ENCODE measurements at regions not wholly inside any gene's neighbourhood (a gene's known extent, or its start where the extent isn't known, plus 50 kb on each side); places are given as distances from the start of the nearest gene placed in this dataset.
A peak's percentile ranks its signal among the peaks of the same experiment; 100 is the strongest.
"Not testable (repeated sequence)": the region's sequence is repeated elsewhere in the genome, so short reads cannot be mapped to it uniquely, and the experiment has no call there.

GRCh38 chr13:50131920-50132903 lies 117.0 kb downstream of the KCNRG start:
- peak; percentile 33 to 39 for DNase-seq

- DNase-seq: no peak
These were observed 117.7 kb downstream of the KCNRG start for GRCh38 chr13:50132904-50133357.

DNA sequence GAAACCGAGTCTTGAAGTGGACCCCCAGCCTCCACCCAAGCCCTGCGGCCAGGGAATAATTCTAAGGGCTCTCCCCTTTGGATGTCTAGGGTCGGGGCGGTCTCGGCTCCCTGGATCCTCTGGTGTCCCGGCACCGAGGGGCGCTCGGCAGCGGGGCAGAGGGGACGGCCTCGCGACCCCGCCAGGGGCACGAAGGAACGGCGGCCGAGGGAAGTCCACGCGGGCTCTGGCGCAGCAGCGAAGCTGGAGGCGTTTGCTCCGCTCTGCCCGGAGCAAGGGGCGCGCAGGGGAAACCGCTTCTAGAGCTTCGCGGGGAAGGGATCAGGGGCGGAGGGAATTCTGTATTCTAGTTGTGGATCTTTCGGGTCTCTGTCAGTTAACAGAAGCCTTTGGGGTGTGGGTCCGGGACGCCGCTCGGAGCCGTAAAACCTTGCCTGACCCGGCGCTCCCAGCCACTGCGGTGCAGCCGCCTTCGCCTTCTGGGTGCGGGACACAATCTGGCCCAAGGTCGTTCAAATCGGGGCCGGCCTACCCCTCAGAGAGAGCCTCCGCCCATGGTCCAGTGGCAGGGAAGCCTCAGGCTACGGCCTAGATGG lies 118.2 kb downstream of the KCNRG start:
- no peak for DNase-seq

GRCh38 chr13:50136226-50136625 lies 121.0 kb downstream of the KCNRG start:
- DNase-seq: no peak

DNA sequence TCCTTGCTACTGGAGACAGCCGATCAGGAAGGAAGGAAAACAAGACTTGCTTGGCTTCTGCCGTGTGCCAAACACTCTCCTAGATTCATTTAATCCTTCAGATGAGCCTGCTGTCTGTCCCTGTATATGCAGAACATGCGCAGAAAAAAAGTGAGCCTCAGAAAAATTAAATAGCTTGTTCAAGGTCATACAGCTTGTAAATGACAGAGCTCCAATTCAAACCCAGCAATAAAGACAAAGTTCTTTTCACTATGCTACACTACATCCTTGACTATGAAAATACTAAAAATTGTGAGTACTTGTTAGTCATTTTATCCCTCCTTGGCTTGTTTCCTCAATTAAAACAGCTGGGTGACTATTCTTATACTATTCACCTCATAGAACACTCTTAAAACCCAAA lies 121.4 kb downstream of the KCNRG start:
- no peak for DNase-seq

DNA sequence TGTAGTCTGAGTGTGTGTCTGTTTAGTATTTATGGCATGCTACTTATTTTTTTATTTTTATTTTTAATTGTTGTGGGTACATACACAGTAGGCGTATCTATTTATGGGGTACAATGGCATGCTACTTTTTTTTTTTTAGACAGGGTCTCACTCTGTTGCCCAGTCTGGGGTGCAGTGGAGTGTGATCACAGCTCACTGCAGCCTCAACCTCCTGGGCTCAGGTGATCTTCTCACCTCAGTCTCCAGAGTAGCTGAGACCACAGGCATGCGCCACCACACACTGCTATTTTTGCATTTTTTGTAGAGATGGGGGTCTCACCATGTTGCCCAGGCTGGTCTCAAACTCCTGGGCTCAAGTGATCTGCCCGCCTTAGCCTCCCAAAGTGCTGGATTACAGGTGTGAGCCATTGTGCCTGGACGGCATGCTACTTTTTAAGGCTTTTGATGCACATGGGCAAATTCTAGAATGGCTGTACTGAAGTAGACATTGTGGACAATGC lies 124.2 kb downstream of the KCNRG start:
- not testable (repeated sequence) for DNase-seq

- DNase-seq: no peak
These were observed 124.9 kb downstream of the KCNRG start for GRCh38 chr13:50140153-50140552.

- DNase-seq: no peak
These were observed 125.5 kb downstream of the KCNRG start for GRCh38 chr13:50140581-50141374.

DNA sequence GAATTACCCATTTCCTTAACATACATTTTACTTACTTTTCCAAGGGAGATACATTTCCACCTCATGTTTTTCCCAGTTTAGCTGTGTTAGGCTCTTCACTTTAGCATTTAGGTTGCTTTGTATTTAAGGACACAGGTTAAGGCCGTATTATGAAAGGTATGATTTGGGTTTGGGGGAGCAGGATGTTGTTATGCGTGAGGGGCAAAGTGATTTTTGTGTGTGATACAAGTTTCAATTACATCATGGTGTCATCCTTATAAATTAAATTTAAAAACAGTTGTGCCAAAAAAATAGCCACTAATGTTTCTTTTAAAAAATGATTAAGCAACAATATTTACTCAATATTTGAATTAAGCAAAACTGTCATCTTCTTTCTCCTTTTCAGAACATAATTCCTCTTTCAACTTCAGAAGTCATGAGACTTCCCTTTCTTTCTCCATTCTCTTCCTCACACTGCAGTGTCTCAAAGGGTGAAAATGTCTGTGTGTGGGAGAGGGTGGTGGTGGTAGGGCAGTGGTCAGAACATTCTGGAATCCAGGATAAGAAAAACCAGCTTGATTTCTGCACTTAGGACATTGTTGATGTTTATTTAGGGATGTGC lies 126.2 kb downstream of the KCNRG start:
- DNase-seq: no peak

DNA sequence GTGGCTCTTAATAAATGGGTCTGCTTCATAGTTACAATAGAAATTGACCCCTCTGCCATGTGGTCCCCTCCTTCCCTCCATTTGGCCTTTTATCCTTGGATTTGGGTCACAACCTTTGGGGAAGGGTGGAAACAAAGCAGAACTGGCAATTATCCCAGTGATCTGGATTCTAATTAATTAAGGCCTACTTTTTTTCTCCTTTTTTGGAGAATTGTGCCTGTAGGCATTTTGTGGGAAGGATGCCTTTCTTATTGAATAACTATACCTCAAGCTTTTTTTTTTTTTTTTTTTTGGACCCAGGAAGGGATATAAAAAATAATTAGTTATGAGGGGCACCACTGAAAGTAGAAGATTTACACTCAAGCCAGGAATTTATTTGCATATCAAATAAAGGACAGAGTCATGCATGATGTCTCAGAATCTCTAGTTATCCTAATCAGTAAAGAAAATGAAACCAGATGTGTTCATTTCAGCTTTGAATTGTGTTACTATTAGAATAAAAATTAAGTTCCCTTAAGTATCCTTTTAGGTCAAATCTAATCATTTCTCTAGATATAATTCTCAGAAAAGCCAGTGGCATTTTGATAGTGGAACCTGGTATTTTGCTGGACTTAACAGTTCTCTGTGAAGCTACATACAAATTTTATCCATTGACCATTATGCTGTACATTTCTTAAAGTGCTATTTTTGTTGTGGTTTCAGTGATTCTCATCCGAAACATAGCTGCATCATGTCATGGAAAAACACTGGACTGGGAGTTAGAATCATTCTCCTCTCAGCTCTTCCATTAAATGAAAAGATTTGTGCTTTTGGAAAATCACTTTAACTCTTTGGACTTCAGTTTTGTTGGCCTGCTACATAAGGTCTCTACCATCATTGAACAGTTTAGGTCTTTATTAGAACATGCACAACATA lies 129.3 kb downstream of the KCNRG start:
- DNase-seq: no peak

GRCh38 chr13:50149214-50149613 lies 134.0 kb downstream of the KCNRG start:
- no peak for DNase-seq

DNA sequence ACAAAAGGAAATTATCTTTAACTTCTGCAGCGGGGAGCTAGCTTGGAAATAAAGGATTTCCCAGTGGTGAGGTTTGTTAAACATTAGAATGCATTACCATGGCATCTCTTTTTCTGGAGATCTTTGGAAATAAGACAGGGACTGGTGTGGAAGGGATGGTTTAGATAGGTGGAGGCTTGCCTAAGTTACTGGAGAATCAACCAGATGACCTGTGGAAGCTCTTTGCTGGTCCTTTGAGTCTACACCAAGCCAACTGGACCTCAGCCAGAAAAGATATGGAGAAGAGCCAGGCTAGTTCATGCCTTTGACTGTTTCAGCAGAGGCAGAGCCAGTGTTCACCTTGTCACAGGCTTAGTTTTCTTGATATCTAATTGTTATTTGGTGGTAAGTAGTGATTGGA lies 134.7 kb downstream of the KCNRG start:
- no peak for DNase-seq

DNA sequence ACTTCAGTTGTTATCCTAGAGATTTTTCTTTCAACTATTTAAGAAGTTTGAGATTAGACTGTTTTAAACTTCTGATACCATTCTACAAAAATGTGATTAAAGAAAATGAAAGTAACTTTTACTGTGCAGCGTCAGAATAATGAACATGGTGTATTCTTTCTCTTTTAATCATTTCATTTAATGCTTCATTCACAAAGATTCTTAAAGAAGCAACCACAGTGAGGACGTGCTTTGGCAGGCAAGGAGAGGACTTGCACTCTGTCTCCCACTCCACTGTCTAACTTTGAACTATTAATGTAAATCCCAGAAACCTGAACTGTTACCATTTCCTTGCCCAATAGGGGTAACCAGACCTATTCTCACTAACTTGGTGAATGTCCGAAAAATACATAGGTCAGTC lies 137.0 kb downstream of the KCNRG start:
- DNase-seq: no peak

DNA sequence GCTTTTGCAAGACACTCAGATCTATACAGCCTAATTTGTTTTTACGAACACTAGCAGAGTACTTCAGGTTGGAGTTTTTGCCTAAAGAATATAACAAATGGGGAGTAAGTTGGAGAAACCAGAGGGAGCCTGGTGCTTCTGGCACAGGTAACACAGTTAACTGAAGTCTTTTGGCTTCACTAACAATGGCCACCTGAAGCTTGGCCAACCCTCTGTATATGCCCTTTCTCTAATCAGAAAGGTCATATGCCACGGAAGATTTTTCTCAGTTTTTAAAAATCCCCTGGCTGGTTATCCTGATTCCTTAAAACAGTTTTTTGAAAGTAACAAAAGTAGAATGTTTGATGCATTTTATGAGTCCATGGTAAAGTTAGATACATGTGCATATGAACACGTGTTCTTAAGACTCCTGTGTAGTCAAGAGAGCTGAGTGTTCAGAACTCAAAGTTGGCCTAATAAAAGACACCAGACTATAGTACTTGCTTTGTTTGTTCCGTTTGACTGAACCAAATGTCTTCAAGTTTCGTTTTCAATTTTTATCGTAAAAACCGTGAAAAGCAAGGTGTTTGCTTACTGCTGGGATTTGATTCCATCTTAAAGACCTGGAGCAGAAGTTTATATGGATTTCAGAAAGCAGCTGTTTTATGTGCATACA lies 137.5 kb downstream of the KCNRG start:
- DNase-seq: no peak

GRCh38 chr13:50153401-50153800 lies 138.2 kb downstream of the KCNRG start:
- DNase-seq: no peak

DNA sequence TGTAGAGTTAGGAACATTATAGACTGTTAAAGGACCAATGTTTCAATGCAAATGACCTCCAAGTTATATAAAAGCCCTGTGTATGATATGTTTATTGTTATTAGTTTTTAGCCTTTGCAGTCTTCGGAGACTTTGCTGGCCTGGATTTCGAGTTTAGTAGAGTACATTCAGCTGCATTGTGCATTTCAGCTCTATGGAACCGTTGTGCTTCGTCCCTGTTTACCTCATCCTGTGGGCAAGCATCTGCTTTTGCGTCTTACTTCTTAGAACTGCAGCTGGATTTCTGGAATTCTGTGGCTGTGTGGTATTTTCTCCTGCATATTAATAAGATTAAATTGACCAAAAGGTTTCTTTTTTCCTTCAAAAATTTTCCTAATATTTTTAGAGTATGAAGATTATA lies 138.6 kb downstream of the KCNRG start:
- no peak for DNase-seq

DNA sequence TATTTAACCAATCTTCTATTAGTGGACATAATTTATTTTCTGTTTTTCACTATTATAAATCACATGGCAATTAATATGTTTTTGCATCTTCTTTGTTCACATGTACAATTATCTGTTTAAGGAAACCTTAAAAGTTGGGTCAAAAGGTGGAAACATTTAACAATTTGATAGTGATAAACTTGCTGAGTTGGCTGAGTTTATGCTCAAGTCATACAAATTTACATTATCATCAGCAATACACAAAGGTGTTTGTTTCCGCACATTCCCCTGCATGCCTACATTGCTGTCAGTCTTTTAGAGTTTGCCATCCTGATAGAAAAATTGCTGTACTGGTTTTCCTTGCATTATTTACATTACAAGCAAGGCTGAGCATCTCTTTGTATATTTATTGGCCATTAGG lies 139.5 kb downstream of the KCNRG start:
- no peak for DNase-seq

DNA sequence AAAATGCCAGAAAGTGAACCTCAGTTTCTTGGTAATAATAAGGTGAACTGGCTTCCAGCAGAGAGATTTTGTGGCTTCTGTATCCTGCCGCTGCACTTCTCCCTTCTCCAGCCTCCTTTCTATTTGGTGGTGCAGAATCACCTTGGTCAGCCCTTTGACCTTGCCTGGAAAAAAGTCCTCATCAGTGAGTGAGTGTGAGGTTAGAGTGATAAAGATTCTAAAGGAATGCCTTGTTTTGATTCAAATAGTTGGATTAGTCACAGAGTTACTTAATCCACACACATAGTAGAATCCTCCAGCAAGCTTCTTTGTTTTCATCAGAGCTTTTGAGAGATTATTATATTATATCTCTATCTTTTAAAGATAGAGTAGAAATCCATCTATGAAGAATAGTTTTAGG lies 140.9 kb downstream of the KCNRG start:
- DNase-seq: no peak

DNA sequence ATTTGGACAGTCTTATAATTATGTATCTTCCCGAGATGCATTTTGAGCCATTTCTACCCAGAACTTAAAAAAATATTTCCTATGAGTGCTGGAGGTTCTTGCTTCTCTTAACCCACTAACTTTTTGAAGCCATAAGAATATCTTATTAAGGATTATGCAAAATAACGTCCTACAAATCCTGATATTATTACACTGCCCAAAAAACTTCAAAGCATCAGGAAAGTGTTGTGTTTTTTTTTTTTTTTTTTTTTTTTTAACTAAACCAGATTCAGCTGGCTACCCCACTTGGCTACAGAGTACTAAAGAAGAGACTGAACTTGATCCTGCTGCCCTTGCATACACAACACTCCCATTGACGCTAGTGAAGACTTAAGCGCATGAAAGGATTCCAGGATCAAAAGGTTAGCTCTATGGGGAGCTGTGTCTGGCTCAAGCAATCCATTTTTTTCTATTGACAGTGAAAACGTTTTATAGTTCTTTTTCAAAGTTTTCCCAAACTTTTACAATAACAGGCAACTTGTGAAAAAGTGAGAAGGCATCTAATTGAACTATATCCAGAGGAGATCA lies 141.4 kb downstream of the KCNRG start:
- no peak for DNase-seq

DNA sequence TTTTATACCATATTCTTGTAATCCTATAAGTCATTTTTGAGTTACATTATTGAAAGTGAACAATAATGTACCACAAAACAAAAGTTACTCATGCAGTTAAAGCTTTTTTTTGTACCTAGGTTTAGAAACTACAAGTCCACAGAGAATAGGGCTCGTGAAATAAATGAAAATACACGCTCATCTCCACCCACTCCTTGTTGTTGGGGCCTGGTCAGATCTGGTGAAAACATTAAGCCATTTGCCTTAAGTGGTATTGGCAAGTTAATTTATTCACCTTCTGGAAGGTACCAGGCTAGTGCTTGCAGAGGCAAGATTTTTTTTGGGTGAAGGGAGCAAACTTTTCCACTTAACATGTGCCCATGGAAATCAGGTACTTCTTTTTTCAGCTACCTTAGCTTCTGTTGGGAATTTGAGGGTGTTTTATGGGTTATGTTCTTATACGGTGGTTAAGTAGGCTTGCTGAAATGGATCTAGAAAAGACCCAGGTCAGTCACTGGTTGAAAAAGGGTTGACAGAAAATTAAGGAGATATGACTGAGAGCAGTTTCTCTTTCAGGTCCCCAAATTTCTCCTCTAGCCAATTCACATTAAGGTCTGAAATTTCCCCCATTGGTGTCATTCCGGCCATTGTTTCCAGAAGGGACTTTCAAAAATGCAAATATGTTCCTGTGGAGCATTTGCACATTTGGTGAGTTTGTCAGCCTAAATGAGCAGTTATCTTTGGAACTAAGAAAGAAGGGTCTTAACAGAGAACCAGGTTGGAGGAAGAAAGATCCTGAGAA lies 143.3 kb downstream of the KCNRG start:
- DNase-seq: no peak

Measured in activated CD4-positive, alpha-beta T cell treated with anti-CD3 and anti-CD28 coated beads, Interleukin-2, amount 50 U/mL, for 4 hours (primary cell).